ENCODE measurements at regions not wholly inside any gene's neighbourhood (a gene's known extent, or its start where the extent isn't known, plus 50 kb on each side); places are given as distances from the start of the nearest gene placed in this dataset.
"Not testable (repeated sequence)": the region's sequence is repeated elsewhere in the genome, so short reads cannot be mapped to it uniquely, and the experiment has no call there.

DNA sequence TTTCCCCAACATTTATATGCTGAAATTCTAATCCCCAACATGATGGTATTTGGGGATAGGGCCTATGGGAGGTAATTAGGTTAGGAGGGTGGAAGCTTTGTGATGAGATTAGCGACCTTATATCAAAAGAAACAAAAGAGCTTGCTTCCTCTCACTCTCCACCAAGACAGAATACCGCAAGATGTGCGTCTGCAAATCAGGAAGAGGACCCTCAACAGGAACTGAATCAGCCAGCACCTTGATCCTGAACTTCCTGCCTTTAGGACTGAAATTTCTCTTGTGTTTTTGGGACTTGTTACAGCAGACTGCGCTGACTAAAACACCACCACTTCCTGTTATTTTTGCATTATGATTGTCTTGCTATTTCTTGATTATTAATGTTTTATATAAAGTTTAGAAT, 1889.4 kb downstream of the C4orf33 start:
- CTCF ChIA-PET, result no interaction called here
- POLR2A ChIA-PET, result no interaction called here
- no peak for DNase-seq (ENCODE audit: extremely low spot score)
- TF ChIP-seq ELF4 (IDR thresholded peaks at IDR 0.05) (no peak), CTBP1 (IDR thresholded peaks at IDR 0.05; ENCODE audit: borderline replicate concordance) (no peak)

DNA sequence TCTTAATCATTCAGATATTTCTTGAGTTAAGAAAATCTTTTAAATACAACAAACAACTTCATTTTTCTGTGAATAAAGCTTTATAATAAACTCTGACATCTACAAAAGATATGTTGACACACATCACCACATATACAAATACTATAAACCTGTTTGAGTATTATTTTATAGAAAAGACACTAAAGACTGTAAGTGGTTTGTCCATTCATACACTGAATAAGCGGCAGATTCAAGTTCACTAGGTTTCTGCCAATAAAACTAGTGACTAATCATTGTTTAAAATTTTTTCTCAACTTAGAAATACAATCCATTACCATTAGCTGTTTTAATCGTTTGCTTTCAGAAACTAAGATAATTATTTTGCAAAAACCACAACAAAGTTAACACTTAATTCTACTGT, 1900.0 kb downstream of the C4orf33 start:
- ChIA-PET CTCF (no interaction called here), POLR2A (no interaction called here)
- no peak for DNase-seq (ENCODE audit: extremely low spot score)
- no peak for TF ChIP-seq SP1 (IDR thresholded peaks at IDR 0.05)
- no peak for TF ChIP-seq TARDBP (IDR thresholded peaks at IDR 0.05)
- no peak for TF ChIP-seq LEF1 (IDR thresholded peaks at IDR 0.05; ENCODE audit: borderline replicate concordance)
- TF ChIP-seq ZNF384 (IDR thresholded peaks at IDR 0.05), result no peak
- TF ChIP-seq FOXM1 (IDR thresholded peaks at IDR 0.05; ENCODE audit: borderline replicate concordance), result no peak
- no peak for TF ChIP-seq FOXK2 (IDR thresholded peaks at IDR 0.05)
- no peak for TF ChIP-seq BHLHE40 (IDR thresholded peaks at IDR 0.05; ENCODE audit: borderline replicate concordance)
- no peak for TF ChIP-seq FOXA1 (IDR thresholded peaks at IDR 0.05)
- TF ChIP-seq ARNT (IDR thresholded peaks at IDR 0.05), result no peak
- TF ChIP-seq CTBP1 (IDR thresholded peaks at IDR 0.05; ENCODE audit: borderline replicate concordance), result no peak

DNA sequence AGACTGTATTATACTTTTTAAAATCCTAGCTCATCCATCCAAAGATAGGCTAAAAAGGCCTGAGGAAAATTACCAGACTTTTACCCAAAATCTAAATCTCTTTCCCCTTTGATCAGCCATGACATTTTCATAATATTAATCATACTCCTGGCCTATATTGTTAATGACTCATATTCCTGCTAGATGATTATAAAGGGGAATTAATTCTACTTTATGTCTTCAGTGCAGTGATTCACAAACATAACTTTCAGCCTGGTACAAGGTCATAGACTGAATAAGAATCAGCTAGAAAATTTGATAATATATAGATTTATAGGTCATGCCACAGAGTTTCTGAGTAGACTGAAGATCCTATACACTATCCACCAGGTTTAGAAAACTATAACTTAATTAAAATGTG, 1905.4 kb downstream of the C4orf33 start:
- CTCF ChIA-PET, result no interaction called here
- POLR2A ChIA-PET, result no interaction called here
- DNase-seq (ENCODE audit: extremely low spot score), result no peak
- TF ChIP-seq ELF4 (IDR thresholded peaks at IDR 0.05), result no peak
- TF ChIP-seq LEF1 (IDR thresholded peaks at IDR 0.05; ENCODE audit: borderline replicate concordance), result no peak
- TF ChIP-seq NFRKB (IDR thresholded peaks at IDR 0.05), result no peak
- no peak for TF ChIP-seq FOXK2 (IDR thresholded peaks at IDR 0.05)
- TF ChIP-seq, protein P1, sequence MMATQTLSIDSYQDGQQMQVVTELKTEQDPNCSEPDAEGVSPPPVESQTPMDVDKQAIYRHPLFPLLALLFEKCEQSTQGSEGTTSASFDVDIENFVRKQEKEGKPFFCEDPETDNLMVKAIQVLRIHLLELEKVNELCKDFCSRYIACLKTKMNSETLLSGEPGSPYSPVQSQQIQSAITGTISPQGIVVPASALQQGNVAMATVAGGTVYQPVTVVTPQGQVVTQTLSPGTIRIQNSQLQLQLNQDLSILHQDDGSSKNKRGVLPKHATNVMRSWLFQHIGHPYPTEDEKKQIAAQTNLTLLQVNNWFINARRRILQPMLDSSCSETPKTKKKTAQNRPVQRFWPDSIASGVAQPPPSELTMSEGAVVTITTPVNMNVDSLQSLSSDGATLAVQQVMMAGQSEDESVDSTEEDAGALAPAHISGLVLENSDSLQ (IDR thresholded peaks at IDR 0.05), result no peak
- no peak for TF ChIP-seq L3MBTL2 (conservative IDR thresholded peaks at IDR 0.05)
- no peak for TF ChIP-seq FOXA1 (IDR thresholded peaks at IDR 0.05)
- TF ChIP-seq FOXM1 (IDR thresholded peaks at IDR 0.05; ENCODE audit: borderline replicate concordance), result no peak
- no peak for TF ChIP-seq ARNT (IDR thresholded peaks at IDR 0.05)
- TF ChIP-seq TARDBP (IDR thresholded peaks at IDR 0.05), result no peak
- TF ChIP-seq SUZ12 (IDR thresholded peaks at IDR 0.05), result no peak
- no peak for TF ChIP-seq BHLHE40 (IDR thresholded peaks at IDR 0.05; ENCODE audit: borderline replicate concordance)
- no peak for TF ChIP-seq ZNF384 (IDR thresholded peaks at IDR 0.05)
- no peak for TF ChIP-seq SP1 (IDR thresholded peaks at IDR 0.05)
- no peak for TF ChIP-seq CTBP1 (IDR thresholded peaks at IDR 0.05; ENCODE audit: borderline replicate concordance)
- no peak for TF ChIP-seq HDGF (IDR thresholded peaks at IDR 0.05; ENCODE audit: borderline replicate concordance)

DNA sequence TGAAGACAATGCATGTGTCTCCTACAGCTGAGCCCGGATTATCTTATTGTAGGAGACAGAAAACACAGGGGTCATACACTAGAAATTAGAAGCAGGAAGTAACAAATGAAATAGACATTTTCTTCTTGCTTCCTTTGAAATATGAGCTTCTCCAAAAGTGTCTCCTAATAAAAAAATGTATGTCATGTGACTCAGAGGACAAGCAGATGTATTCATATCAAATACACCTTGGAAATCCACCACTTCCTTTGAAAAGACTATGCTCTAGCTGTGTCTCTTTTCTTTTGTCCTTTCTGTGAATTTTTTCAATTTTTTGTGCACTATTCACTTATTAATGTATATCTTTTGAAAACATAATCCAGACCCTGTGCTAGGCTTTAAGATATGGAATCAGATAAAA, 1906.2 kb downstream of the C4orf33 start:
- TF ChIP-seq ELF4 (IDR thresholded peaks at IDR 0.05) (no peak), CTBP1 (IDR thresholded peaks at IDR 0.05; ENCODE audit: borderline replicate concordance) (no peak), SUZ12 (IDR thresholded peaks at IDR 0.05) (no peak), FOXM1 (IDR thresholded peaks at IDR 0.05; ENCODE audit: borderline replicate concordance) (no peak)
- ChIA-PET CTCF (no interaction called here), POLR2A (no interaction called here)
- DNase-seq (ENCODE audit: extremely low spot score), result no peak

DNA sequence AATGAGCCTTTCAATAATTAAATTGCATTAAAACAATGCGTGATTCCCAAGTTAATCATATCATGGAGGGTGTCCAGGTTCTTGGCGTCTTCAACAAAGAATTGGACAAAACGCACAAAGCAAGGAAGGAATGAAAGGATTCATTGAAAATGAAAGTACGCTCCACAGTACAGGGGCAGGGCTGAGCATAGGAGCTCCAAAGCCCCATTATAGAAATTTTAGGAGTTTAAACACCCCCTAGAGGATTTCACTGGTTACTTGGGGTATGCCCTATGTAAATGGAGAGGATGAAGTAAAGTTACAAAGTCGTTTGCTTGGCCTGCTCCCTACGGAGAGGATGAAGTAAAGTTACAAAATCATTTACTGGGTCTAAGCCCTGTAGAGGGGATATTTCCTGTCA, 1910.4 kb downstream of the C4orf33 start:
- DNase-seq (ENCODE audit: extremely low spot score), result no peak
- CTCF ChIA-PET, result no interaction called here
- TF ChIP-seq ARNT (IDR thresholded peaks at IDR 0.05) (no peak), L3MBTL2 (conservative IDR thresholded peaks at IDR 0.05) (no peak), HDGF (IDR thresholded peaks at IDR 0.05; ENCODE audit: borderline replicate concordance) (no peak), NFRKB (IDR thresholded peaks at IDR 0.05) (no peak), SUZ12 (IDR thresholded peaks at IDR 0.05) (no peak), SP1 (IDR thresholded peaks at IDR 0.05) (no peak), FOXK2 (IDR thresholded peaks at IDR 0.05) (no peak), TARDBP (IDR thresholded peaks at IDR 0.05) (no peak), ELF4 (IDR thresholded peaks at IDR 0.05) (no peak), FOXA1 (IDR thresholded peaks at IDR 0.05) (no peak), BHLHE40 (IDR thresholded peaks at IDR 0.05; ENCODE audit: borderline replicate concordance) (no peak), ZNF384 (IDR thresholded peaks at IDR 0.05) (no peak), CTBP1 (IDR thresholded peaks at IDR 0.05; ENCODE audit: borderline replicate concordance) (no peak), LEF1 (IDR thresholded peaks at IDR 0.05; ENCODE audit: borderline replicate concordance) (no peak), FOXM1 (IDR thresholded peaks at IDR 0.05; ENCODE audit: borderline replicate concordance) (no peak)
- TF ChIP-seq, protein P1 (IDR thresholded peaks at IDR 0.05), result no peak
- POLR2A ChIA-PET, result no interaction called here

DNA sequence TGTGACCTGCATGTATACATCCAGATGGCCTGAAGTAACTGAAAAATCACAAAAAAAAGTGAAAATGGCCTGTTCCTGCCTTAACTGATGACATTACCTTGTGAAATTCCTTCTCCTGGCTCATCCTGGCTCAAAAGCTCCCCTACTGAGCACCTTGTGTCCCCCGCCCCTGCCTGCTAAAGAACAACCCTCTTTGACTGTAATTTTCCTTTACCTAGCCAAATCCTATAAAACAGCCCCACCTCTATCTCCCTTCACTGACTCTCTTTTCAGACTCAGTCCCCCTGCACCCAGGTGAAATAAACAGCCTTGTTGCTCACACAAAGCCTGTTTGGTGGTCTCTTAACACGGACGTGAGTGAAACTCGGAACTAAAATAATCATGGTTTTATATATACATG, 1916.0 kb downstream of the C4orf33 start:
- CTCF ChIA-PET; DNase-seq (ENCODE audit: extremely low spot score); POLR2A ChIA-PET: not testable (repeated sequence)

DNA sequence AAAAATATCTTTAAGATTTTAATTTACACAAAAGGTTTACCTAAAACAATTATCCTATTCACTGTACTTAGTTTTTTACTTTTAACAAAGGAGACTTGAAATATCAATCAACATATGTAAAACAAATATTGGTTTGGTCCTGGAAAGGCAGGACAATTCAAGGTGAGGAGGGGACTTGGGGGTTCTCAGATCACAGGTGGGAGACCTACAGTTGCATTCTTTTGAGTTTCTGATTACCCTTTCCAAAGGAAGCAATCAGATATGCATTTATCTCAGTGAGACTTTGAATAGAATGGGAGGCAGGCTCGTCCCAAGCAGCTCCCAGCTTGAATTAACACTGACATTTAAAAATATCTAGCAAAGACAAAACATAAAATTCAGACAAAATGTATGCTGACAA, 1917.3 kb downstream of the C4orf33 start:
- ChIA-PET POLR2A (no interaction called here), CTCF (no interaction called here)
- DNase-seq (ENCODE audit: extremely low spot score), result no peak
- TF ChIP-seq HDGF (IDR thresholded peaks at IDR 0.05; ENCODE audit: borderline replicate concordance), result no peak
- TF ChIP-seq ZNF384 (IDR thresholded peaks at IDR 0.05), result no peak
- no peak for TF ChIP-seq CTBP1 (IDR thresholded peaks at IDR 0.05; ENCODE audit: borderline replicate concordance)
- no peak for TF ChIP-seq FOXK2 (IDR thresholded peaks at IDR 0.05)

DNA sequence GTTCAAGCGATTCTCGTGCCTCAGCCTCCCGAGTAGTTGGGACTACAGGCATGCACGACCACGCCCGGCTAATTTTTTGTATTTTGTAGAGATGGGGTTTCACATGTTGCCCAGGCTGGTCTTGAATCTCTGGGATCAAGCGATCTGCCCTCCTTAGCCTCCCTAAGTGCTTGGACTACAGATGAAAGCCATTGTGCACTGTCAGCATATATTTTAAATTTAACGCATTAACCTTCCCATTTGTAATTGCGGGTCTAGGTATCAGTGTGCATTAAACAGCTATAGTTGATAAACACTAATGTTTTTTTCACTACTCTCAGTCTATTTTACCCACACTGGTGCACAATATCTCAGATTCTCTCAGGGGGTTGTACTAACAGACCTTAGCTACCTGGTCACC, 1930.8 kb downstream of the C4orf33 start:
- CTCF ChIA-PET, result no interaction called here

More for the DNA sequence above, 1930.8 kb downstream of the C4orf33 start:
- TF ChIP-seq ELF4 (IDR thresholded peaks at IDR 0.05) (no peak), BHLHE40 (IDR thresholded peaks at IDR 0.05; ENCODE audit: borderline replicate concordance) (no peak), HDGF (IDR thresholded peaks at IDR 0.05; ENCODE audit: borderline replicate concordance) (no peak), L3MBTL2 (conservative IDR thresholded peaks at IDR 0.05) (no peak), NFRKB (IDR thresholded peaks at IDR 0.05) (no peak), ZNF384 (IDR thresholded peaks at IDR 0.05) (no peak), LEF1 (IDR thresholded peaks at IDR 0.05; ENCODE audit: borderline replicate concordance) (no peak), SP1 (IDR thresholded peaks at IDR 0.05) (no peak), FOXK2 (IDR thresholded peaks at IDR 0.05) (no peak), ARNT (IDR thresholded peaks at IDR 0.05) (no peak), FOXM1 (IDR thresholded peaks at IDR 0.05; ENCODE audit: borderline replicate concordance) (no peak), CTBP1 (IDR thresholded peaks at IDR 0.05; ENCODE audit: borderline replicate concordance) (no peak), FOXA1 (IDR thresholded peaks at IDR 0.05) (no peak), TARDBP (IDR thresholded peaks at IDR 0.05) (no peak), SUZ12 (IDR thresholded peaks at IDR 0.05) (no peak)
- TF ChIP-seq, protein P1 (IDR thresholded peaks at IDR 0.05), result no peak
- no peak for DNase-seq (ENCODE audit: extremely low spot score)
- POLR2A ChIA-PET, result no interaction called here

Measured in HEK293T (cell line).